ENCODE measurements at regions not wholly inside any gene's neighbourhood (a gene's known extent, or its start where the extent isn't known, plus 50 kb on each side); places are given as distances from the start of the nearest gene placed in this dataset.

- TF ChIP-seq OSR1 (CRISPR knock-in tag; IDR thresholded peaks at IDR 0.05) (no peak), ESRRG (CRISPR knock-in tag; IDR thresholded peaks at IDR 0.05) (no peak), PATZ1 (CRISPR knock-in tag; IDR thresholded peaks at IDR 0.05; ENCODE audit: borderline replicate concordance) (no peak), BACH2 (CRISPR knock-in tag; IDR thresholded peaks at IDR 0.05; ENCODE audit: borderline replicate concordance) (no peak), ZC3H10 (CRISPR knock-in tag; IDR thresholded peaks at IDR 0.05) (no peak), SNAI2 (CRISPR knock-in tag; IDR thresholded peaks at IDR 0.05) (no peak), CREB5 (CRISPR knock-in tag; IDR thresholded peaks at IDR 0.05; ENCODE audit: low read depth) (no peak)
Measured at GRCh38 chr3:117272274-117272673, 562.7 kb downstream of the TUSC7 start.

Data from SK-N-SH treated with all-trans-retinoic acid at 6 μM for 48 hours (cell line).